K562 (cell line): ENCODE measurements at regions not wholly inside any gene's neighbourhood (a gene's known extent, or its start where the extent isn't known, plus 50 kb on each side); places are given as distances from the start of the nearest gene placed in this dataset.

ENCODE experiments used
- ATAC-seq: fragments of 200-7000 bp; cut with Tn5 transposase; 3 replicates; pipeline ENCODE4 v1.9.1; 2020; ENCODE audit warnings: moderate library complexity
- BruUV-seq: library from RNA; stranded (reverse); fragments of 400-500 nt; replicated peaks from 2 replicates; lab custom pipeline; 2021; lab: Mats Ljungman, UMichigan
- CTCF ChIA-PET: fragments of 300-600 bp; formaldehyde crosslinking; extraction: SDS; loops from one replicate; lab custom pipeline; 2021; ENCODE audit warnings: low intra/inter-chr PET ratio; lab: Yijun Ruan, JAX
- POLR2A ChIA-PET: fragments of 300-600, 350-650 bp; sonication (Branson Sonifier 250); formaldehyde crosslinking; extraction: SDS; loops from one replicate; lab custom pipeline; 2021; ENCODE audit warnings: antibody characterized with exemption, inconsistent platforms; lab: Yijun Ruan, JAX
- DNase-seq, 4 experiments: peaks; one replicate each; pipeline versions ENCODE4 v3.0.0 to v3.0.0-alpha.2; 2011 to 2018; ENCODE audit warnings: low spot score in 3 of 4, mixed read lengths in 3 of 4; ENCODE audit errors: extremely low read depth in 1 of 4
- FAIRE-seq: peaks from 2 replicates; lab custom pipeline; 2011; peaks lifted over from hg19 to GRCh38; lab: Jason Lieb, UNC
- H2AFZ ChIP-seq: 2 replicates; pipeline ENCODE4 v1.6.0; 2011; ENCODE audit warnings: low read depth, low read length, control low read depth, inconsistent platforms
- H3K27ac ChIP-seq: fragments of 200-600 bp; 3 replicates; pipeline ENCODE4 v1.8.0; 2011; ENCODE audit warnings: low read depth, mild to moderate bottlenecking, control low read depth, inconsistent platforms, low read length, moderate library complexity, mixed read lengths; ENCODE audit errors: extremely low read depth
- H3K27me3 ChIP-seq, 2 experiments: fragments of 300-600 bp in 1 of 2; 2 replicates in 1 of 2; 3 replicates in 1 of 2; pipeline versions ENCODE4 v1.6.0 to v1.8.0; 2011; ENCODE audit warnings: inconsistent platforms in 2 of 2, low read length in 2 of 2, mild to moderate bottlenecking in 1 of 2, mixed read lengths in 1 of 2, moderate library complexity in 1 of 2; ENCODE audit not compliant: control insufficient read depth in 2 of 2, insufficient read depth in 2 of 2
- H3K36me3 ChIP-seq: fragments of 300-600 bp; 3 replicates; pipeline ENCODE4 v1.8.0; 2011; ENCODE audit warnings: mild to moderate bottlenecking, low read length, inconsistent platforms; ENCODE audit not compliant: control insufficient read depth, insufficient read depth
- H3K4me1 ChIP-seq, 2 experiments: fragments of 200-600 bp in 1 of 2; replicated peaks in 1 of 2; 2 replicates in 1 of 2; 3 replicates in 1 of 2; pipeline versions ENCODE4 v1.5.1 to v1.8.0; 2011; ENCODE audit warnings: inconsistent platforms in 2 of 2, low read length in 2 of 2, mild to moderate bottlenecking in 1 of 2, mixed read lengths in 1 of 2, moderate library complexity in 1 of 2; ENCODE audit not compliant: control insufficient read depth in 2 of 2, insufficient read depth in 2 of 2
- H3K4me2 ChIP-seq: 2 replicates; pipeline ENCODE4 v1.6.1; 2011; ENCODE audit warnings: low read length, control low read depth, inconsistent platforms, mixed read lengths; ENCODE audit not compliant: insufficient read depth
- H3K4me3 ChIP-seq: fragments of 200-600 bp; sonication (generic), shearing (Covaris generic); 2 replicates; pipeline ENCODE4 v1.5.1; 2016; ENCODE audit warnings: control low read depth, inconsistent platforms
- H3K79me2 ChIP-seq: fragments of 200-600 bp; 3 replicates; pipeline ENCODE4 v1.8.0; 2011; ENCODE audit warnings: low read length, inconsistent platforms; ENCODE audit not compliant: control insufficient read depth, insufficient read depth
- H3K9ac ChIP-seq, 2 experiments: 2 replicates each; pipeline versions ENCODE4 v1.6.0 to v1.6.1; 2011; ENCODE audit warnings: low read depth in 2 of 2, low read length in 2 of 2, control low read depth in 1 of 2, inconsistent platforms in 1 of 2, mild to moderate bottlenecking in 1 of 2, mixed read lengths in 1 of 2; ENCODE audit not compliant: insufficient read depth in 1 of 2
- H3K9me1 ChIP-seq: one replicate; pipeline ENCODE4 v1.6.0; 2011; ENCODE audit warnings: inconsistent platforms, mild to moderate bottlenecking, low read length, moderate library complexity; ENCODE audit not compliant: control insufficient read depth, insufficient read depth
- H3K9me3 ChIP-seq: replicated peaks from 2 replicates; pipeline ENCODE4 v1.5.1; 2011; ENCODE audit warnings: low read depth, low read length, inconsistent platforms; ENCODE audit not compliant: control insufficient read depth, insufficient read depth
- H4K20me1 ChIP-seq: replicated peaks from 2 replicates; pipeline ENCODE4 v1.6.1; 2011; ENCODE audit warnings: low read length, inconsistent platforms, mixed read lengths; ENCODE audit not compliant: control insufficient read depth, insufficient read depth
- CEBPB ChIP-seq: fragments of 450-650 bp; IDR thresholded peaks from 2 replicates; pipeline ENCODE4 v1.6.1; 2016; ENCODE audit warnings: missing genetic modification characterization, missing compliant biosample characterization
- HNRNPL ChIP-seq: fragments of 200-400 bp; formaldehyde crosslinking; IDR thresholded peaks from 2 replicates; pipeline ENCODE4 v1.6.1; 2017; ENCODE audit warnings: low read depth, mild to moderate bottlenecking, low read length
- NFYB ChIP-seq: IDR thresholded peaks from 2 replicates; pipeline ENCODE4 v1.6.1; 2011; ENCODE audit warnings: mild to moderate bottlenecking, moderate library complexity; ENCODE audit not compliant: insufficient read length; ENCODE audit errors: extremely low read depth
- ZBTB11 ChIP-seq, 3 experiments: fragments of 200-800 bp in 1 of 3; fragments of 250-450 bp in 1 of 3; fragments of 450-650 bp in 1 of 3; sonication (Bioruptor Pico) in 1 of 3; sonication (Bioruptor generic) in 1 of 3; formaldehyde crosslinking in 1 of 3; IDR thresholded peaks; 2 replicates each; pipeline versions ENCODE4 v1.6.1 to v1.8.0; 2016 to 2022; ENCODE audit warnings: mild to moderate bottlenecking in 2 of 3, missing genetic modification characterization in 2 of 3, missing compliant biosample characterization in 1 of 3, moderate library complexity in 1 of 3
- ZNF12 ChIP-seq: sonication (generic); formaldehyde crosslinking; IDR thresholded peaks from 2 replicates; pipeline ENCODE4 v1.4.0; 2020; ENCODE audit warnings: mild to moderate bottlenecking, missing genetic modification reagents
- WGBS: fragments of 100-300 bp; shearing (Covaris generic); methylation state at CpG from one replicate; pipeline ENCODE4 v1.1.6; 2016; ENCODE audit warnings: low coverage, mixed read lengths; ENCODE audit not compliant: insufficient coverage; ENCODE audit errors: missing lambda C conversion rate; 5-methylcytosine and 5-hydroxymethylcytosine counted together
- in situ Hi-C: fragments of 300-500 bp; cut with MboI; formaldehyde crosslinking; loops from 4 replicates; pipeline ENCODE4 v1.15.0; 2018; ENCODE audit warnings: inconsistent platforms, mixed read lengths
- intact Hi-C: fragments of 100-400 bp; cut with micrococcal nuclease; formaldehyde crosslinking; loops from 2 replicates; pipeline ENCODE4 v1.14.2; 2022

- no TSS peak for BruUV-seq
- H3K4me3 ChIP-seq = no peak overlapping the region
- CTCF ChIA-PET = no interaction called here
Measured at GRCh38 chr1:17893891-17894631, 138.9 kb downstream of the ACTL8 start.

More at GRCh38 chr1:17893891-17894631, 138.9 kb downstream of the ACTL8 start:
- H3K9ac ChIP-seq = no peak overlapping the region
- in situ Hi-C loops (no loop called here), intact Hi-C loops (no loop called here)
- H3K36me3 ChIP-seq = no peaks in the 10 kb centered on the region
- no peaks in the 10 kb centered on the region for H3K79me2 ChIP-seq
- no peak overlapping the region for H3K4me2 ChIP-seq
- DNase-seq (no peak), ATAC-seq (no peak), FAIRE-seq (no peak)
- H4K20me1 ChIP-seq = peaks cover 5% of the 10 kb centered on the region
- peaks cover 2 to 26% of the 10 kb centered on the region in 2 experiments; a peak in 3 of 5 replicates for H3K27me3 ChIP-seq
- H3K9me3 ChIP-seq = no peaks in the 10 kb centered on the region
- no peaks in the 10 kb centered on the region for H3K4me1 ChIP-seq
- H3K9me1 ChIP-seq = no peaks in the 10 kb centered on the region
- H2AFZ ChIP-seq = no peak overlapping the region
- no peak overlapping the region for H3K27ac ChIP-seq
- under 1% methylated on average over 12 of the region's 12 CpGs for WGBS
- TF ChIP-seq ZNF12 (CRISPR knock-in tag) (no peak), HNRNPL (no peak), NFYB (no peak), ZBTB11 (CRISPR knock-in tag; IDR thresholded peaks at IDR 0.05) (no peak), CEBPB (tag) (no peak)
- POLR2A ChIA-PET = interaction anchor here (0.5 kb wide), 1 partner anchor 12 kb away, joined by 3 read pairs; no protein-coding TSS in a partner anchor
